ENCODE measurements at regions not wholly inside any gene's neighbourhood (a gene's known extent, or its start where the extent isn't known, plus 50 kb on each side); places are given as distances from the start of the nearest gene placed in this dataset.

GRCh38 chr20:52655395-52655794 is 316.8 kb upstream of the TSHZ2 start:
- TF ChIP-seq CTCF (conservative IDR thresholded peaks at IDR 0.05; ENCODE audit: low read length) (no peak), EZH2phosphoT487 (IDR thresholded peaks at IDR 0.05; ENCODE audit: borderline replicate concordance) (no peak)
